ENCODE measurements at regions not wholly inside any gene's neighbourhood (a gene's known extent, or its start where the extent isn't known, plus 50 kb on each side); places are given as distances from the start of the nearest gene placed in this dataset.

DNA sequence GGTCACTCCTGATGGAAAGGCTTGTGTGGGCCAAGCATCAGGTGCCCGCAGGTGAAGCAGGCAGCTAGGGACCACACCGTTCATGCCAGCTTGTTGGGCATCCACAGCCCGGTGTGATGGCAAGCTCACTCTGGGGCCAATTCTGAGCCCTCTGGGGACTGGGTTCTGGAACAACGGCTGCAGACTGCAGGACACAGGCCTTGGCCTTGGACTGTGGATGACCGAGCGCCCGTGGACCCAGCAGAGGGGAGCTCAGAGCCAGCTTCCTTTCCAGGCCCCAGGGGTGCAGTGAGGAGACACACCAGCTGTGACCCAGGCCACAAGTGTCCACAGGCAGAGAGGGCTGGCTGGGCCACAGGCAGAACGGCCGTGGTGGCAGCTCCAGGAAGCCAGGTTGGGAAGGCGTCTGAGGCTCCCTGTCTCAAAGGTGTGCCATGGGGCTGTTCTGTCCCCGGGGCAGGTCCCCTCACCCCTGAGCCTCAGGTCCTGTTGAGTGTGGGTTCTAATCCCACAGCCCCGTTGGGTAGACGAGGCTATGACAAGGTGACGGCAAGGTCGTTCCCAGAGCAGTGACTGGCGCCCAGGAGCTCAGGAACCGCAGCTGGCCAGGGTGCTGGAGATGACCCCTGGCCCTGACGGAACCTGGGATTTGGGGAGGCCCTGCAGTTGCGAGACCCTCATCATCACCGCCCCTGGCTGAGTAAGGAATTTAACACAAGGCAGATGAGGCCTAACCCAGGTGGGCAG, 1079.4 kb downstream of the BRD1 start:
- DNase-seq = no peak

DNA sequence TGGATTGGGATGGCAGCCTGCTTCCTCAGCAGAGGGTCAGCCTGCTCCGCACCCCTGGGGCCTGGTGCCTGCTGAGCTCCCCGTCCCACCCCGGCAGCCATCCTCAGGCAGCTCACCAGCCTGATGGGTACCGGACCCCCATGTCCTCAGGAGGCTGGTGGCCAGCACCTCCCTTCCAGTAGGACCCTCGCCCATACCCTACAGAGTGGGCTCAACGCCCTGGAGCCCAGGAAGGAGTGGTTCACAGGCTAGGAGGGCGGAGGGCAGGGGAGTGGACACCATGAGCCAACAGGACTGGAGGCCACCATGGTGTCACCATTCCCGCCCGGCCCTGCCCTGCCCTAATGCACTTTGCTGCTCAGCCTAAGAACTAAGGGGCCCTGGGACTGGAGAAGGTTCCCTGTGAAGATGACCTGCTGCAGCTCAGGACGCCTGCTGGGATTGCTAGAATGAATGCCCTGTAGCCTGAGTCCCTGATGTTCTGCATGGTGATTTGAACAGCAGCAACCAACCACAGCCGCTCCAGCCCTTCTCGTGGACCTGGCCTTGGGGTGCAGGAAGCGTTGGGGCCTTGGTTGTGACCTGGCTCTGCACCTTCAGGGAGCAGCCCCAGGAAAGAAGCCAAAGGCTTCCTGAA, 1080.8 kb downstream of the BRD1 start:
- DNase-seq = no peak

DNA sequence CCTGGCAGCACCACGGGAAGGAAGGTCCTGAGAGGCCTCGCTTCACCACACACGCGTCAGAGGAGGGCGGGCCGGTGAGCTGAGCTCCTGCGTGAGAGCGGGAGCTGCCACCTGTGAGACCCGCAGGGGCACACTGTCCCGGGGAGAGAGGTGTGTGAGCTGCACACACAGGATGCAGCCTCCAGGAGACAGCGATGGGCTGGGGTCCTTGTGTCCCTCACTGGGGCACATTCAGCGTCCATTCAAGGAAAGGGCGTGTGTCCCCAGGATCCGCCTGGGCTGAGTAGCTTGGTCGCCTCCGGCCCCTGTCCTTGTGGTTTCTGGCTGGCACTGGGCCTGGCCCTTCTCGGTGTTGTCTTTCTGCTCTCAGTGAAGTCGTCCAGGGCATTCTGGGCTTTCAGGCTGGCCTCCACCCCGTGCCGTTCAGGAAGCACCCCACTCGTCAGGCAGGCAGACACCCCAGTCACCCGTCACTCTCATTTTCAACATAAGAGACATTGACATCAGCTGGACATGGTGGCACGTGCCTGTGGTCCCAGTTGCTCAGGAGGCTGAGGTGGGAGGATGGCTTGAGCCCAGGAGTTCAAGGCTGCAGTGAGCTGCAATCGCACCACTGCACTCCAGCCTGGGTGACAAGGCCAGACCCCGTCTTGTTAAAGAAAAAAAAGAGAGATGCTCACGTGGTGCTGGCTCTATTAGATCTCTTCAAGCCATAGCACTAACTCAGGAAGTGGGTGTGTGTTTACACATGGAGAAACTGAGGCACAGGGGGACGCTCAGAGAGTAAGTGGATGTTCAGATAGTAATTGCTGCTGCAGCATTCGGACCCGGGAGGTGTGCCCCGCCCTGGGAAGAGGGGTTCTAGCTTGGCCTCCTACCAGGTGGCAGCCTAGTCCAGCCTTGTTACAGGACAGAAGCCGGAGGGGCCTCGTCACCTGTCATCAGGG, 1081.6 kb downstream of the BRD1 start:
- DNase-seq = no peak

DNA sequence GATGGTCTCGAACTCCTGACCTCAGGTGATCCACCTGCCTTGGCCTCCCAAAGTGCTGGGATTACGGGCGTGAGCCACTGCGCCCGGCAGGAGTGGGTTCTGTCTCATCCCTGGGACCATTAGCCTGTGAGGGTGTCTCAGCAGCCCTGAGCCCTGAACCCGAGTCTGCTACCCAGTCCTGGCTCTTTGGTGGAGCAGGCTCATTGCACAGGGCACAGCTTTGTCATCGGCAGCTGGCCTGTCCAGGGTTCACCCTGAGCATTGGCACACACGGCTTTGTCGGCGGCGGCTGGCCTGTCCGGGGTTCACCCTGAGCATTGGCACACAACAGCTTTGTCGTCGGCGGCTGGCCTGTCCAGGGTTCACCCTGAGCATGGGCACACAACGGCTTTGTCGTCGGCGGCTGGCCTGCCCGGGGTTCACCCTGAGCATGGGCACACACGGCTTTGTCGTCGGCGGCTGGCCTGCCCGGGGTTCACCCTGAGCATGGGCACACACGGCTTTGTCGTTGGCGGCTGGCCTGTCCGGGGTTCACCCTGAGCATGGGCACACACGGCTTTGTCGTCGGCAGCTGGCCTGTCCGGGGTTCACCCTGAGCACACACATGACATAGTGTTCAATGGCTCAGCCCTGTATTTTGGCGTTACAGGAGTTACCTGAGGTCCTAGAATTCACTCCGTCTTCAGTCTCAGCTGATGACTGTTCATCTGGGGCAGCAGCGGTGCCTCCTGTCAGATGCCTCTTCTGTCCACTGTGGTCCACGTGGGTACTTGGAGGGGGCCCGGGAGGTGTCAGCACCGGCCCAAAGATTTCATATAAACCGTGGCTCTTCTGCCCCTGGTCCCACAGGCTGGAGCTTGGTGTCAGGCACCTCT, 1082.5 kb downstream of the BRD1 start:
- DNase-seq = no peak

DNA sequence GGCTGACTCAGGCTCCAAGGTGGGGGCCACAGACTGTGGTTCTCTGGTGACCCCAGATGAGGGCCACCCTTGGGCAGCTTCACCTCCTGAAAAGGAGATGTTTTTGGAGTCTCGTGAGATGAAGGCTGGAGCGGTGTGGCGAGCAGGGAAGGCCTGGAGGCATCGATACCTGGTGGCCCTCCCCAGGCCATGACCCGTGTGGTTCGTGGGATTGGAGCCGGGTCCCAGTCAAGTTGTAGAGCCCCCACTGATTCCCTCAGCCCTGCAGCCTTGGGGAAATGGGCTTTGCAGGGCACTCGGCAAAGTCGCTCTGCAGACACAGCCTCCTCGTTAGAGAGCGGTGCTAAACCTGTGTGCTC, 1083.4 kb downstream of the BRD1 start:
- DNase-seq = no peak

DNA sequence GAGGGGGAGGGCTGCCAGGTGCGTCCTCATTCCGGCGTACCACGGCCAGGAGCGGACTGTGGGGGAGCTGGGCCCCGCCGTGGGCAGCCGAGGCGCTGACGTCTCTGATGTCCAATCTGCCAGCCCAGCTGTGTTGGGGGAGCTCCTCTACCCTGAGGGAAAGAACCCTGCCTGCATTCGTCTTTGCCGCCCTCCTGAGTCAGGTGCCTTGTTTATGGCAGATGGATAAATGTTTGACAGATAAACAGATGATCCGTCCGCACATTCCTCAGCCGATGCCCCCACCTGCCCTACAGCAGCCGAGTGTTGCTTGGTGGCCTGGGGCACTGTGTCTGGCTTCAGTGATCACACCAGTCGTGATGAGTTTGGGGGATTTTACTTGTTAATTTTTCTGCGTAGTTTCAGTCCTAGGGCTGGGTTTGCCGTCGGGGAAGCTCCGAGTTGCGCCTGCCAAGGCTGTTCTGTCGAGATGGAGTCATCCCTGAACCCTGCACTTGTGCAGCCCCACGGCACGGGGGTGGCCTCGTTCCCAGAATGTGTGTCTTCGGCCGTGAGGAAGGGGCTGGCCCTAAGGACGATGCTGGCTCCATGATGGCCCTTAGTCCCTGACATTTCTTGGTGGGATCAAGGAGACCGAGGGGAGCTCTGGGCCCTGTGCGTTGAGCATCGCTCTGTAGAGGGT, 1083.9 kb downstream of the BRD1 start:
- DNase-seq = no peak

DNA sequence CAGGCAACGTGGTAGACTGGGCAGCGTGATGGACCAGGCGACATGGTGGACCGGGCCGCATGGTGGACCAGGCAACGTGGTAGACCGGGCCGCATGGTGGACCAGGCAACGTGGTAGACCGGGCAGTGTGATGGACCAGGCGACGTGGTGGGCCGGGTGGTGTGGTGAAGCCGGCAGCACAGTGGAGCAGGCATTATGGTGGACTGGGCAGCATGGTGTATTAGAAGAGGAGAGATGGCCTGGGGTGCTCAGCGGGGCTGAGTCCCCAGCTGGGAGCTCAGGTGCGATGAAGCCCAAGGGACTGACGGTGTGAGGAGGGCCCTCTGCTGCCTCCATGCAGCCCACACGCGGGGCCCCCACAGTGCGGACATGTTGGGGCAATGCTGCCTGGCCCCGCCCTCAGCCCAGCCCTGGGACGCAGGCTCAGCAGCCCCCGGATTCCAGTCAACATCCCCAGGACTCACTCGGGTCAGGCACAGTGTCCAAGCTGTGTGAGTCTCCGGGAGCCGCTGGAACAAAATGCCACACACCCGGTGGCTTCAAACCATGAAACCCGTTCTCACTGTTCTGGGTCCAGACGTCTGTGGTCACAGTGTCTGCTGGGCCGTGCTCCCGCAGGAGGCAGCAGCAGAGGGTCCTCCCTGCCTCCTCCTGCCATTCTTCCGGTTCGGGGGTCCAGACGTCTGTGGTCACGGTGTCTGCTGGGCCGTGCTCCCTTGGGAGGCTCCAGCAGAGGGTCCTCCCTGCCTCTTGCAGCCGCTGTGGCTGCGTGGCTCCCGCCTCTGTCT, 1084.9 kb downstream of the BRD1 start:
- DNase-seq = no peak

DNA sequence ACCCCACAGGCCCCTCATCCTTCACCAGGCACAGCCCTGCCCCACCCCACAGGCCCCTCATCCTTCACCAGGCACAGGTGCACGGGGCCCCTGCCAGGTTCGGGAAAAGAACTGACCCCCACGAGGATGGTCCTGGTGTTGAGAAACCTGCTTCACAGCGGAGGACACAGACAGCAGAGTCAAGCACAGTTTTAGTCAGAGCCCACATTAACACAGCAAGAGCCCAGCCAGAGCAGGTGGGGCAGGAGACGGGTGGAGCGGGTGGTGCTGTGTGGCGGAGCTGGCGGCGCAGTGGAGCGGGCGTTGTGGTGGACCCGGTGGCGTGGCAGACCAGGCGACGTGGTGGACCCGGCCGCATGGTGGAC, 1085.5 kb downstream of the BRD1 start:
- DNase-seq = no peak

DNA sequence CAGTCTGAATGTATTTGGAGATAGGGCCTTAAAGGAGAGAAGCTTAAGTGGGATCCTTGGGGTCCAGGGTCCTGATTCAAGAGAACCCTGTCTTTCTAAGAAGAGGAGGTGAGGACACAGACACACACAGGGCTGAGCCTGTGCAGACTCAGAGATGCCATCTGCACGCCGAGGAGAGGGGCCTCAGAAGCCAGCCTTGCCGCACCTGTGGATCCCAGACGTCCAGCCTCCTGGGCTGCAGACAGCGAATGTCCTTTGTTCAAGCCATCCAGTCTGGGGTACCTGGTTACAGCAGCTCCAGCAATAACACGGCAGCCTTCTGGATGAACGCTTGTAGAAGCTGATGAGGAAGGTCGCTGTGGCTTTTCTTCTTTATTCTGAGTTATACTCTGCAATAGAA, 1086.1 kb downstream of the BRD1 start:
- DNase-seq = no peak

DNA sequence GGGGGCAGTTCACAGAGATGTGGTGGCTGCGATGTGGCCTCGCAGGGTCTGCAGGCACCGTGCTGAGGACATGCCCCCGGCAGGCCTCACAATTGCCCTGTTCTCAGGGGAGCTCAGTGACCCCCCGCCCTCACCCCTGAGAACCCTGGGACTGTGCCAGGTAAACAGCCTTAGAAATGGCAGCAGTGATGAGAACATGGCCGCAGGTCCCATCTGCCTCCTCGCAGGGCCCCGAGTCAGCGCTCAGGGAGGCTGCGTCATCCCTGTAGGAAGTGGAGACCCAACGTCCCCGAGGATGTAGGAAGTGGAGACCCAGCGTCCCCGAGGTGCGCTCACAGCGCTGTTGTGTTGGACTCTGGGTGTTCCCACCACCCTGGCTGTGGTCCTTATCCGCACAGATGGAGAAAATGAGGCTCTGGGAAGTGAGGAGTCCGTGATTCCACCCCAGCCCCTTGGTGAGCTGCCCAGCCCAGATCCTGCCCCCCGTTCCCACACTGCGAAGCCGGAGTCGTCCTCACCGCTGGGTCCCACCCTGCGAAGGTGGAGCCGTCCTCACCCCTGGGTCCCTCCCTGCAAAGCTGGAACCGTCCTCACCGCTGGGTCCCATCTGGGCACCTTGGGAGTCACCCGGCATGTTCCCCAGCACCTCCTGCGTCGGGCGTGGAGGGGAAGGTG, 1086.8 kb downstream of the BRD1 start:
- no peak for DNase-seq

DNA sequence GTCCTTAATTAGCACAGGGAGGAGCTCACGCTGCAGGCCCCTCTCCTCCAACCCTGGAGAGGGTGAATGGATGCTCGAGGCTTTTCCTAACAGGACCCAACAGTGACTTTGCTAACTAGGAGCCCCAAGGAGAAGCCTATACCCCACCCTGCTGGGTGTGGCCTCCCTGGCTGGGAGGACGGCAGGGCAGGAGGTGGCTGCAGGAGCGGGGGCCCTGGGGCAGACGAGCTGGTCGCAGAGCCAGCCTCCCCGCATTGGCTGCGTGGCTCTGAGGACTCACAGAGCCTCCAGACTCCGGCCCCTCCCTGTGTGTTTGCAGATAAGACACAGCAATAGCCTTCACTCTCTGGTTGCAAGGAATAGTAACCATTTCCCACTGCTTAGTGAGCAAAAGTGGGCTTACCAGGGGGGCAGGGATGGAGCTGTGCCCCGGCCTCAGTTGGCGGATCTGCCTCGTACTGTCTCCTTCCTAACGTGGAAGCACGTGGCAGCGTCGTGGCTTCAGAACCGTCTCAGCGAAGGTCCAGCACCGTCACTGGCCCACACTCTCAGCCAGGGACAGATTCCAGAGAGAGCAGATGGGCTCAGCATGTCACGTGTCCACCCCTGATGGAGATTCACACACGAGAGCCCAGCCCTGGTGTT, 1087.5 kb downstream of the BRD1 start:
- no peak for DNase-seq

DNA sequence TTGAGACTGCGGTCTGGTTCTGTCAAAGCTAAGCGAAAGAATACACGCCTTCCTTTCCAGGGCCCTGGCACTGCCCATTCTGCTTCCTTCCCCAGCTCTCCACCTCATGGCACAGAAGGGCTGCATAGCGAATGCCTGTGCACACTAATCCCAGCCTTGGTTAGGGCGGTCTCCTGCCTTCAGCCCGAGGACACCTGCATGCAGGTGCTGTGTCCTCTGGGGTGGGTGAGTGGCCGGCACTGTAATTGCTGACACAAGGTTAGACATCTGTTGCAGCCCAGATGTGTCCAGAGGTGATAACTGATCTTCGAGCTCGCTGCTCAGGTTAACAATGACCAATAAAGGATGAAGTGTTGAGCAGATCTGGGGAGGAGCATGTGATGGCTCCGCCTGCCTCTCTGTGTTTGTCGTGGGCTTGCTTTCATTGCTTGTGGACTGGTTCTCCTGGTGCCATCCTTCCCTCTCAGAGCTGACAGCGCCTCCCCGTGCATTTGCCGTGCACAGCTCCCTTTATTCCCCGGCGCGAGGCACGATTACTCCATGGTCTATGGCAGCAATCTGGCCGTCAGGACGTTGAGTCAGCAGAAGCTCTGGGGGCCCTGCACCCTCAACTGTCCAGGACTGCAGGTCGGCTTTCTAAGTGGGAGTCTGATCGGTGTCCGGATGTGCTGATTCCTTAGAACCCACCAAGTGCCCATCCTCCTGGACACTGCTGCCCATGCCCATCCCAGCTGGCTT, 1088.2 kb downstream of the BRD1 start:
- DNase-seq = no peak

DNA sequence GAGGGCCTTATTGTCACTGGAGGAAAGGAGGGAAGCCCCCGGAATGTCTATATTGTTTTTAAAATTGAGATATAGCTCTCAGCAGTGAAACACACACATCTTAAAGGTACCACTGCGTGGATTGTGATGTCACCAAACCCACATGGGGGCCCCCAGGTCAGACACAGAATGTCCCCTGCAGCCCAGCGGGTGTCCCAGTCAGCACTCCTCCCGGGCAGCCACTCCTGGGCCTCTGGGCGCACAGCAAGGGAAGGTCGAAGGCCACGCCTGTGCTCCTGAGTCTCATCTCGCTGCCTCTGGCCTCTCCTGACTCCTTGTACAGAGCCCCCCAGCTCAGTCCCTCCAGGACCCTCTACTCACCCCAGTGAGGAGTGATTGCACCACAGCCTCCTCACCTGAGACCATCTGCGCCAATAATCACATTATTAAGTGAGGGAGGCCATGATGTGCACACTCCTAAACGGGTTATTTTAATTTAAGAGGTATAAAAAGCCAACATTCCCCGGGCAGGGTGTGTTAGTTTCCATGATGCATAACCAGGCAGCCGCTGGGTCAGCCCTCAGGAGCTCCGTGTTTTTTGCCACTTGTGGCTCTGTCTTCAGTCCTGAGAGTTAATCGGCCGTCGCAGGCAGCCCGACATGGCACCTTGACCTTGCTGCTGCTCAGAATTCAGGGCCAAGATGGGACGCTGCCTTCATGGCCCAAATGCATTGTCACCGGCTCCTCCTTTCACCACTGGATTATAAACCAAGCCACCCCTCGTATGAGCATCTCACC, 1089.3 kb downstream of the BRD1 start:
- no peak for DNase-seq

DNA sequence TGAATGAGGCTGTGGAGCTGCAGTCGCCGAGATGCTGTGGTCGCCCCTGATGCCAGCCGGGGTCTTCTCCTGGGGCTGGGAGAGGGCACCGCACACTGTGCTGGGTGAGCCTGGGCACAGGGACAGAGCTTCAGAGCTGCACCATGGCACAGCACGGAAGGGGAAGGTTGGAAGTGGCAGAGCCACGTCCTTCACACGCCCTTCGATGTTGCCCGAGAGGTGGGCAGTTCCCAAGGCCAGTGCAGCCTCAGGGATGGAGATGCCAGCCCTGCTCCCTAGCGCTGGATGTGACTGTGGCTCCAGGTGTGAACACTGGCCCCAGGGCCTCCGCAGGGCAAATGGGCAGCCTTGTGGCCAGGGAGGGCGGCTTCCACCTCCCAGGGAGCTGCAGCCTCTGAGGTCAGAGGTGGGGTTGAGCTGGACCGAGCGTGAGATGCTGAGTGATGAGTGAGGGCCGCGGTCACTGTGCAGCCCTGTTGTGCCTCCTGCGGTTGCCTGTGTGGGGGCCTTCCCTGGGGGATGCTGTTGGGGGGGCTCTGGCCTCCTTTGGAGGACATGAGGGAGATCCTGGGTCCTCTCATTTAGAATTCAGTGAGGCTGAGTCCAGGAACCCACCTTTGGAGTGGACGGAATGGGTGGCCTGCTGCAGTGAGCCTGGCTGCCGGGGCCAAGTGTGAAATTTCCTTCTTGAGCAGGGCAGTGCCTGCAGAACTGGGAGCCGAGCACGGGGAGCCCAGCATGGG, 1090.0 kb downstream of the BRD1 start:
- no peak for DNase-seq

DNA sequence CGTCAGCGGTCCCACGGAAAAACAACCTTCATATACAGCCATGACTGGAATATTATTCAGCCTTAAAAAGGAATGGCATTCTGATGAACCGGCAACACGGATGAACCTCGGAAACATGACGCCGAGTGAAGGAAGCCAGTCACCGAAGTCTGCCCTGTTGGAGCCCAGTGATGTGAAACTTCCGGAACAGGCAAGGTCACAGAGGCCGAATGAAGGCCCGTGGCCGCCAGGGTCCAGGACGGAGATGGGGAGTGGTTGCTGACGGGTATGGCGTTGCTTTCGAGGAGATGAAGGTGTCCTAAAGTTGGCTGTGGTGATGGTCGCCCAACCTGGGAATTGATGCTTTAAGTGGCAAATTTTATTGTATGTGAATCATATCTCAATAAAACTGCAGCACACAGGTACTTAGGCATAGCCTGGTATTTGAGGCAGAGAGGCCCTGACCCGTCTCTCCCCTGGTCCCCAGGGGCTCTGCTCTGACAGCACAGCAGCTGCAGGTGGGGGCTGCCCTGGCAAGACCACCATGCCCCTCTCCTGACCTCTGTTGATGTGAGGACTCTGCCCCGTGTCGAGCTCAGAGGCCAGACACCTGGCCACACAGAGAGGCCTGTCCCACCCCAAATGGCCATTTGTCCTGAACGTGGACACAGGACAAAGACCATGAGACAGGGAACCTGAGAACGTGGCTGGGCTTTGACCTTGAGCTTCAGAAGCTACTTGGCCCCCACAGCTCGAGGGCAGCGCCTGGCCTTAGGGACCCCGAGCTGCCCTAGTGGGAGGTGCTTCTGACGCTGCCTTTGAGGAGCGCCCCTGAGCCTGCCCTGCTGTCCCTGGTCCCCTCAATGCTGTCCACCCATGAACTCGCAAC, 1090.8 kb downstream of the BRD1 start:
- no peak for DNase-seq

DNA sequence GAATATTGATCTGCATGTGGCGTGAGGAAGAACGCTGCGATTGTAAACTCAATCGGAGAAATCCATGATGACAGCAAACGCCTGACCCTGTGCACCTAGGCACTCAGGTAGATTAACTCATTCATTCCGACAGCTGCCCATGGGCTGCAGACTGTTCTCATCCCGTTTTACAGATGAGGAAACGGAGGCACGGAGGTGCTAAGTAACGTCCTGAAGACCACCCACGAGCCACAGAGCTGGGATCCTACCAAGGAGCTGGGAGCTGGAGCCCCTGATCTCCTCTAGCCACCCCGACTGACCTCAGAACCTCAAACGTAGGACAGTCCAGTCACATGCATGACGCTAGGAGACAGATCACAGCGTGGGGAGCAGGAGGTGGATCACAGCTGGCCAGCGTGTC, 1092.7 kb downstream of the BRD1 start:
- no peak for DNase-seq

DNA sequence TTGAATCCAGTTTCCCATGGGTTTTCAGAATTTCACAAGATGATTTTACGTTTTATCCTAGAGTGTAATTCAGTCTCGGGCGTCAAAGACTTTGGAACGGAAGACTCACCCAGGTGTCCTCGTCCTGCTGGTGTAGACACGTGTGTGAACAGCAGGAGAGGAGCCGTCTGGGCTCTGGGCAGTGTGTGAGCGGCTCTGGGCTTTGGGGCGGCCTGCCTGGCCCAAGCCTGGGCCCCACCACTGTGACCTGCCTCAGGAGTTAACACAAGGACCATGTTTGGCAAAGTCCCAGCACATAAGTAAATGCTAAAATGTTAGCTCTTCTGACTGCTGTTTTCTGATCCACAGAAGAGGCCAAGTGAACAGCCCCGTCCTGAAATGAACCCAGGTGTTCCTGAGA, 1093.3 kb downstream of the BRD1 start:
- no peak for DNase-seq

Data from hematopoietic multipotent progenitor cell treated with erythropoietin and hydrocortisone succinate and interleukin-3 and kit ligand, for 6 days (in vitro differentiated cells).